ENCODE measurements at regions not wholly inside any gene's neighbourhood (a gene's known extent, or its start where the extent isn't known, plus 50 kb on each side); places are given as distances from the start of the nearest gene placed in this dataset.

- Histone ChIP-seq H3K9me3 (ENCODE audit: control insufficient read depth, insufficient read depth, low read length) (no peaks in the 10 kb centered on the region), H3K36me3 (ENCODE audit: control insufficient read depth, insufficient read depth, low read length) (no peaks in the 10 kb centered on the region), H3K4me1 (ENCODE audit: control insufficient read depth, insufficient read depth, low read length) (no peaks in the 10 kb centered on the region), H3K27me3 (ENCODE audit: control insufficient read depth, insufficient read depth, low read length) (no peaks in the 10 kb centered on the region), H3K27ac (ENCODE audit: low read length) (no peak overlapping the region), H3K4me3 (ENCODE audit: low read length) (no peak overlapping the region)
- no peak for DNase-seq (ENCODE audit: low read depth, low spot score)
- no CpG with 5 or more reads among the region's 3 CpGs for WGBS (ENCODE audit: insufficient coverage, insufficient read length)
Observed at GRCh38 chr14:61122862-61123261, 141.8 kb downstream of the SLC38A6 start.

GRCh38 chr14:61121355-61121787, 140.3 kb downstream of the SLC38A6 start:
- Histone ChIP-seq H3K9me3 (ENCODE audit: control insufficient read depth, insufficient read depth, low read length) (no peaks in the 10 kb centered on the region), H3K27ac (ENCODE audit: low read length) (no peak overlapping the region), H3K27me3 (ENCODE audit: control insufficient read depth, insufficient read depth, low read length) (no peaks in the 10 kb centered on the region), H3K4me1 (ENCODE audit: control insufficient read depth, insufficient read depth, low read length) (no peaks in the 10 kb centered on the region), H3K36me3 (ENCODE audit: control insufficient read depth, insufficient read depth, low read length) (no peaks in the 10 kb centered on the region), H3K4me3 (ENCODE audit: low read length) (no peak overlapping the region)
- no CpG with 5 or more reads among the region's 9 CpGs for WGBS (ENCODE audit: insufficient coverage, insufficient read length)
- no peak for DNase-seq (ENCODE audit: low read depth, low spot score)

GRCh38 chr14:61120576-61120975, 139.5 kb downstream of the SLC38A6 start:
- no peaks in the 10 kb centered on the region for H3K9me3 ChIP-seq (ENCODE audit: control insufficient read depth, insufficient read depth, low read length)
- no peak for DNase-seq (ENCODE audit: low read depth, low spot score)
- no peaks in the 10 kb centered on the region for H3K27me3 ChIP-seq (ENCODE audit: control insufficient read depth, insufficient read depth, low read length)
- no CpG with 5 or more reads among the region's 8 CpGs for WGBS (ENCODE audit: insufficient coverage, insufficient read length)
- no peak overlapping the region for H3K4me3 ChIP-seq (ENCODE audit: low read length)
- H3K27ac ChIP-seq (ENCODE audit: low read length) = no peak overlapping the region
- H3K4me1 ChIP-seq (ENCODE audit: control insufficient read depth, insufficient read depth, low read length) = no peaks in the 10 kb centered on the region
- no peaks in the 10 kb centered on the region for H3K36me3 ChIP-seq (ENCODE audit: control insufficient read depth, insufficient read depth, low read length)

GRCh38 chr14:61119006-61119405, 138.0 kb downstream of the SLC38A6 start:
- Histone ChIP-seq H3K27ac (ENCODE audit: low read length) (no peak overlapping the region), H3K36me3 (ENCODE audit: control insufficient read depth, insufficient read depth, low read length) (no peaks in the 10 kb centered on the region), H3K9me3 (ENCODE audit: control insufficient read depth, insufficient read depth, low read length) (no peaks in the 10 kb centered on the region; the same call in 1 of the 2 replicates), H3K27me3 (ENCODE audit: control insufficient read depth, insufficient read depth, low read length) (no peaks in the 10 kb centered on the region), H3K4me3 (ENCODE audit: low read length) (no peak overlapping the region), H3K4me1 (ENCODE audit: control insufficient read depth, insufficient read depth, low read length) (no peaks in the 10 kb centered on the region)
- no CpG with 5 or more reads among the region's 1 CpG for WGBS (ENCODE audit: insufficient coverage, insufficient read length)
- DNase-seq (ENCODE audit: low read depth, low spot score) = no peak

GRCh38 chr14:61116369-61116768, 135.3 kb downstream of the SLC38A6 start:
- Histone ChIP-seq H3K36me3 (ENCODE audit: control insufficient read depth, insufficient read depth, low read length) (no peaks in the 10 kb centered on the region), H3K27me3 (ENCODE audit: control insufficient read depth, insufficient read depth, low read length) (no peaks in the 10 kb centered on the region), H3K4me3 (ENCODE audit: low read length) (no peak overlapping the region), H3K9me3 (ENCODE audit: control insufficient read depth, insufficient read depth, low read length) (no peaks in the 10 kb centered on the region; the same call in 1 of the 2 replicates), H3K27ac (ENCODE audit: low read length) (no peak overlapping the region), H3K4me1 (ENCODE audit: control insufficient read depth, insufficient read depth, low read length) (no peaks in the 10 kb centered on the region)
- WGBS (ENCODE audit: insufficient coverage, insufficient read length) = no CpG with 5 or more reads among the region's 10 CpGs
- no peak for DNase-seq (ENCODE audit: low read depth, low spot score)

- Histone ChIP-seq H3K4me3 (ENCODE audit: low read length) (no peak overlapping the region), H3K36me3 (ENCODE audit: control insufficient read depth, insufficient read depth, low read length) (no peaks in the 10 kb centered on the region), H3K4me1 (ENCODE audit: control insufficient read depth, insufficient read depth, low read length) (no peaks in the 10 kb centered on the region), H3K27me3 (ENCODE audit: control insufficient read depth, insufficient read depth, low read length) (no peaks in the 10 kb centered on the region), H3K9me3 (ENCODE audit: control insufficient read depth, insufficient read depth, low read length) (no peaks in the 10 kb centered on the region; the same call in 1 of the 2 replicates), H3K27ac (ENCODE audit: low read length) (no peak overlapping the region)
- no peak for DNase-seq (ENCODE audit: low read depth, low spot score)
- WGBS (ENCODE audit: insufficient coverage, insufficient read length) = no CpG with 5 or more reads among the region's 6 CpGs
Observed at GRCh38 chr14:61113561-61114225, 132.6 kb downstream of the SLC38A6 start.

- Histone ChIP-seq H3K36me3 (ENCODE audit: control insufficient read depth, insufficient read depth, low read length) (no peaks in the 10 kb centered on the region), H3K27me3 (ENCODE audit: control insufficient read depth, insufficient read depth, low read length) (no peaks in the 10 kb centered on the region), H3K4me3 (ENCODE audit: low read length) (no peak overlapping the region), H3K4me1 (ENCODE audit: control insufficient read depth, insufficient read depth, low read length) (no peaks in the 10 kb centered on the region), H3K27ac (ENCODE audit: low read length) (no peak overlapping the region), H3K9me3 (ENCODE audit: control insufficient read depth, insufficient read depth, low read length) (no peaks in the 10 kb centered on the region; the same call in 1 of the 2 replicates)
- WGBS (ENCODE audit: insufficient coverage, insufficient read length) = no CpG with 5 or more reads among the region's 5 CpGs
- no peak for DNase-seq (ENCODE audit: low read depth, low spot score)
Observed at GRCh38 chr14:61112506-61112905, 131.5 kb downstream of the SLC38A6 start.

- Histone ChIP-seq H3K9me3 (ENCODE audit: control insufficient read depth, insufficient read depth, low read length) (no peaks in the 10 kb centered on the region; the same call in 1 of the 2 replicates), H3K27ac (ENCODE audit: low read length) (no peak overlapping the region), H3K4me3 (ENCODE audit: low read length) (no peak overlapping the region), H3K36me3 (ENCODE audit: control insufficient read depth, insufficient read depth, low read length) (no peaks in the 10 kb centered on the region), H3K4me1 (ENCODE audit: control insufficient read depth, insufficient read depth, low read length) (no peaks in the 10 kb centered on the region), H3K27me3 (ENCODE audit: control insufficient read depth, insufficient read depth, low read length) (no peaks in the 10 kb centered on the region)
- no peak for DNase-seq (ENCODE audit: low read depth, low spot score)
- no CpG with 5 or more reads among the region's 5 CpGs for WGBS (ENCODE audit: insufficient coverage, insufficient read length)
Observed at GRCh38 chr14:61111731-61112130, 130.7 kb downstream of the SLC38A6 start.

GRCh38 chr14:61111209-61111665, 130.2 kb downstream of the SLC38A6 start:
- H3K4me1 ChIP-seq (ENCODE audit: control insufficient read depth, insufficient read depth, low read length) = no peaks in the 10 kb centered on the region
- H3K27ac ChIP-seq (ENCODE audit: low read length) = no peak overlapping the region
- H3K36me3 ChIP-seq (ENCODE audit: control insufficient read depth, insufficient read depth, low read length) = no peaks in the 10 kb centered on the region
- no CpG with 5 or more reads among the region's 23 CpGs for WGBS (ENCODE audit: insufficient coverage, insufficient read length)
- H3K27me3 ChIP-seq (ENCODE audit: control insufficient read depth, insufficient read depth, low read length) = no peaks in the 10 kb centered on the region
- H3K4me3 ChIP-seq (ENCODE audit: low read length) = no peak overlapping the region
- H3K9me3 ChIP-seq (ENCODE audit: control insufficient read depth, insufficient read depth, low read length) = no peaks in the 10 kb centered on the region; the same call in 1 of the 2 replicates
- no peak for DNase-seq (ENCODE audit: low read depth, low spot score)

- Histone ChIP-seq H3K4me3 (ENCODE audit: low read length) (no peak overlapping the region), H3K36me3 (ENCODE audit: control insufficient read depth, insufficient read depth, low read length) (no peaks in the 10 kb centered on the region), H3K9me3 (ENCODE audit: control insufficient read depth, insufficient read depth, low read length) (no peaks in the 10 kb centered on the region; the same call in 1 of the 2 replicates), H3K4me1 (ENCODE audit: control insufficient read depth, insufficient read depth, low read length) (no peaks in the 10 kb centered on the region), H3K27ac (ENCODE audit: low read length) (no peak overlapping the region), H3K27me3 (ENCODE audit: control insufficient read depth, insufficient read depth, low read length) (no peaks in the 10 kb centered on the region)
- DNase-seq (ENCODE audit: low read depth, low spot score) = no peak
- WGBS (ENCODE audit: insufficient coverage, insufficient read length) = no CpG with 5 or more reads among the region's 9 CpGs
Observed at GRCh38 chr14:61110316-61111082, 129.5 kb downstream of the SLC38A6 start.

All from iPS DF 6.9 (cell line).